Endometrium (tissue), 2 donors: ENCODE measurements at regions not wholly inside any gene's neighbourhood (a gene's known extent, or its start where the extent isn't known, plus 50 kb on each side); places are given as distances from the start of the nearest gene placed in this dataset.
"Not testable (repeated sequence)": the region's sequence is repeated elsewhere in the genome, so short reads cannot be mapped to it uniquely, and the experiment has no call there.

Experiments used
- FAIRE-seq: peaks from 2 replicates; lab custom pipeline; 2012; peaks lifted over from hg19 to GRCh38; lab: Jason Lieb, UNC
- donor health status: control.
- donor health status: control.

DNA sequence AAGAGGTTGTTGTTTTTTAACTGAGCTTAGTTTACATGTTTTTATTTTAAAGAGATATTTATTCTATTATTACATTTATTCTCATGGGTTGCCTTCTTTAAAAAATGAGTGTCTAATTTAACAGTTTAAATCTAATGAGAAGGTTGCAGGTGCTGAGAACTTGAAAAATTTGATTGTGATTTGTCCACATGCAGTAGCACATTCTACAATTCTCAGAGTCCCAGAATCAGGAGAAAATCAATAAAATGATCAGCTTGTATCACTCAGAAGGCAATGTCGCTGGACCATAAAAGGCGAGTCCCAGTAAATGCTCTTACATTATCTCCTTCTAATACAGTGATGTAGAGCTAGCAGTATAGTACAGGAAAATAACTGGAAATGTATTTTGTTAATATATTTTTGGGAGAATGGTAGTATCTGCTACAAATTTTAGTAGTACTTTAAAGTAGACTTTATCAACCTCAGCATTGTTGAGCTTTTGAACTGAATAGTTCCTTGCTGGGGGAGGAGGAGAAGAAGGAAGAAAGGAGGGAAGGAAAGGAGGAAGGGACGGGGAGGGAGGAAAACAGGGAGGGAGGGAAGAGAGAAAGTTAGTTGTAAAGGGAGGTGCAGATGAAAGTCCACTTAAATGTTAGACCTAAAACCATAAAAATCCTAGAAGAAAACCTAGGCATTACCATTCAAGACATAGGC, 458.0 kb downstream of the DOK5 start:
- FAIRE-seq, result no peak

DNA sequence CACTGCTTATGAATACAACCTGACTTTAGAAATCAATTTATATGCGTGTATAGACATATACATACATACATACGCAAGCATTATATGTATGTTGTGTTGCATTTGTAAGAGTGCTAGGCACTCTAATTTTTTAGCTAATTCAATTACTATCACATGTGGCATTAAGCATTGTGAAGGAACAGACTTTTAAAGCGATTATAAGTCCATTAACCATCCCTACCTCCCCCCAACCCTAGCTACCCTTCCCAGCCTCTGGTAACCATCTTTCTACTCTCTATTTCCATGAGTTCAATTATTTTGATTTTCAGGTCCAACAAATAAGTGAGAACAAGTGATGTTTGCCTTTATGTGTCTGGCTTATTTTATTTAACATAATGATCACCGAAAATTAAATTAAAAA, 453.8 kb downstream of the DOK5 start:
- FAIRE-seq, result no peak

DNA sequence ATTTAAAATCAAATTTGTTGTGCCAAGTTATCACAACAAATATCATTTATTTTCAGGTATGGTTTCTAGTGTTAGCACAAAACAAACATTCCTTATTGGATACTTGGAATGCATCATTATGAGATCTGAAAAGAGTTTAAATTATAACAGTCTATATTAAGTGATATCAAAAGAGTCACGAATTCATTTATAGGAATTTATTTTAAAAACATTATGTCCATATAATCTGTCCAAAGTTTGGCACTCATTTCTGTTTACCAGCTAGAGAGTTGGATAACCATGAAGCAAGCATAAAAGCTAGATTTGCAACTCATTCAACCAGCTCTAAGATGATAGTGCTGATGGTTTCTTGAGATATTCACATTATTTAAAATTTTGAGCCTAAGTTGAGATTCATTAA, 453.2 kb downstream of the DOK5 start:
- FAIRE-seq, result no peak

- no peak for FAIRE-seq
Observed at GRCh38 chr20:54922636-54923035, 447.2 kb downstream of the DOK5 start.

- no peak for FAIRE-seq
Observed at GRCh38 chr20:54922096-54922495, 446.7 kb downstream of the DOK5 start.

GRCh38 chr20:54920491-54920890, 445.1 kb downstream of the DOK5 start:
- no peak for FAIRE-seq

DNA sequence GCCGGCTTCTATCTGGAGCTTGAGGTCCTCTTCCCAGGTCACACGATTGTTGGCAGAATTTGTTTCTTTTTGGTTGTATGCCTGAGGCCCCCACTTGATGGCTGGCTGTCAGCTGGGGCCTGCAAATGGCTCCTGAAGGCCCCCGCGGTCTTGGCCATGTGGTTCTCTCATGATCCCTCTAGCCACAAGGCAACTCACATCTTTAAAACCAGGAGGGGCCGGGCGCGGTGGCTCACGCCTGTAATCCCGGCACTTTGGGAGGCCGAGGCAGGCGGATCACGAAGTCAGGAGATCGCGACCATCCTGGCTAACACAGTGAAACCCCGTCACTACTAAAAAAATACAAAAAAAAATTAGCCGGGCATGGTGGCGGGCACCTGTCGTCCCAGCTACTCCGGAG, 443.6 kb downstream of the DOK5 start:
- FAIRE-seq, result not testable (repeated sequence)

- FAIRE-seq, result no peak
Observed at GRCh38 chr20:54914995-54915394, 439.6 kb downstream of the DOK5 start.

DNA sequence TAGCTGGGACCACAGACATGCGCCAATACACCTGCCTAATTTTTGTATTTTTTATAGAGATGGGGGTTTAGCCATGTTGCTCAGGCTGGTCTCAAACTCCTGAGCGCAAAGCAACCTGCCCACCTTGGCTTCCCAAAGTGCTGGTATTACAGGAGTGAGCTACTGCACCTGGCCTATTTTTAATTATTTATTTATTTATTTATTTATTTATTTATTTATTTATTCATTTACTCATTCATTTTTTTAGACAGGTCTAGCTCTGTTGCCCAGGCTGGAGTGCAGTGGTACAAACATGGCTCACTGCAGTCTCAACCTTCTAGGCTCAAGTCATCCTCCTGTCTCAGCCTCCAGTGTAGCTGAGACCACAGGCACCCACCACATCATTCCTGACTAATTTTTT, 434.3 kb downstream of the DOK5 start:
- FAIRE-seq, result no peak

GRCh38 chr20:54906134-54906533, 430.7 kb downstream of the DOK5 start:
- not testable (repeated sequence) for FAIRE-seq

GRCh38 chr20:54897787-54898186, 422.4 kb downstream of the DOK5 start:
- FAIRE-seq, result no peak

GRCh38 chr20:54891907-54892306, 416.5 kb downstream of the DOK5 start:
- FAIRE-seq, result no peak

DNA sequence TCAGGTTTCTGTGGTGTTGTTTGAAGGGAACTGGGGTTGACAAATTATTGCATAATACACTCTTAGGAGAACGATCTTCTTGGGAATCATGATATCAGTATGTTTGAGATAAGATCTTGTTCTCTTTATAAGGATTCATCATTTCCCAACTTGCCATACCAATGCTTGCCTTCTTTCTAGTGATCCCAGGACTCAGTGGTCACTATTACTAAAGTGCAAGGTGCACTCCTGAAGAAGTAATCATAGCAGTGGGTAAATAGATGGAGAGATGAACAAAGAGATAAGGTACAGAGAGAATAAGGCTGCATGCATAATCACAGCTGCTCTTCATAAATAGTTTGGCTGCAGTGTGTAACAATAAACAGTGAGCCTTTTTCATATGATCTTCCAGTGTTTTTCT, 404.0 kb downstream of the DOK5 start:
- no peak for FAIRE-seq

DNA sequence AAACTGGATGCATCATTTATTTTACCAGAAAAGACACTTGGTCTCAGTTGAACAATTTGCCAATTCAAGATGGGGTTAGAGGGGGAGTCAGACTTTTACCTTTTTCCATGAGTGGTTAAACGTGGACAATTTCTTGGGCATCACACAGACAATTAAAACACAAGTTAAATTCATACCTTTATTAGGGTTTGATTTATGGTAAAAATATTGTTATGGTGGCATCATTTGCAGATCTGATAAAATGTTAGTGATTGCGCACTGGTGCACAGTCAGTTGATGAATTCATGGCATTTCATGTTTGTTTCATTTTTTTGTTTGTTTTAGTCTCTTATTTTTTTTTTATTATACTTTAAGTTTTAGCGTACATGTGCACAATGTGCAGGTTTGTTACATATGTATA, 399.9 kb downstream of the DOK5 start:
- no peak for FAIRE-seq

- no peak for FAIRE-seq
Observed at GRCh38 chr20:54874718-54875117, 399.3 kb downstream of the DOK5 start.

DNA sequence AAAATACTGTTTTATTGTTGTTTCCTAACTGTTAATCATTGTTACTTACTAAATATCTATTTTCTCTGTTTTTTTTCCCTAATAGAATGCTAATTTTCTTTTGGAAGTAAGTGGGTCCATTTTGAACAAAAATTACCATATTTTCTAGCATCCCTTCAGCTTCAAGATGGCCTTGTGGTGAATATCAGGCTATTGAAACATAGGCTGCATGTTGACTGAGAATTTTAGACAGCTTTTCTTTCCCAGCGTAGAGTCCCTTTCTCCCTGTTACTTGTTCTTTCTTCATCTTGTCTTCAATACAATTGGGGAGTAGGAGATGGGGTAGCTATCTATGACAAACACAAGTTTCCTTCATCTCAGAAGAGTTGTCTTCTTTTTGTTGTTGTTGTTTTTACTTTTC, 397.0 kb downstream of the DOK5 start:
- no peak for FAIRE-seq

DNA sequence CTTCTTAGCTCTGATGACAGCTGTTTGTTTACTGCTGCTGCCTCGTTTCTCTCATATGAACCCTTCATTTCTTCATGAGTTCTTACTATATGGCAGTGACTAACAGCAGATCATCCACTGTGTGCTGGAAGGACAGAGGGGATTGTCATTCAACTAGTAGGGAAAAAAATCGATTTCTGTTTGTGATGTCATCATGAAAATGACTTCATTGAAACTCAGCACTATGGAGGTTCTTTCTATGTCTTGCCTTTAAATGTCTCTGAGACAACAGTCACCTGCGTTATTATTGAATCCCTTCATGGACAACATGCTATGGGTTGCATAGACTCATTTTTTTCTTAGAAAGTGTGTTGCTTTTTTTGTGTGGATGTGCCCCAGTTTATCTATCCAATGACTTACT, 394.4 kb downstream of the DOK5 start:
- no peak for FAIRE-seq

DNA sequence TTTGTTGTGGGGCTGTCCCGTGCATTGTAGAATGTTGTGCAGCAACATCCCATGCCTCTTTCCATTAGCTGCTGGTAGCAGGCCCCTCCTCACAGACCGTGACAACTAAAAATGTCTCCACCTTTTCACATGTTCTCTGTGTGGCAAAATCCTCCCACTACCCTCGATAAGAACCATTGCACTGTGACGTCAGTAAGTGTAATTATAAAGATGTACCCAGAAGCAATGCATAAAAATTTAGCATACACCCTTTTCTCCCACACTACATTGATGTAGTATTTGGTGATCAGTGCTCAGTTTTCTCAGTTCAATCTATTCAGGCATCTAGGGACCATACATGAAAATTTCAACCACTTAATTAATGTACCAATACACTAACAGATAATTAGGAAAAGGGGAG, 389.9 kb downstream of the DOK5 start:
- no peak for FAIRE-seq

DNA sequence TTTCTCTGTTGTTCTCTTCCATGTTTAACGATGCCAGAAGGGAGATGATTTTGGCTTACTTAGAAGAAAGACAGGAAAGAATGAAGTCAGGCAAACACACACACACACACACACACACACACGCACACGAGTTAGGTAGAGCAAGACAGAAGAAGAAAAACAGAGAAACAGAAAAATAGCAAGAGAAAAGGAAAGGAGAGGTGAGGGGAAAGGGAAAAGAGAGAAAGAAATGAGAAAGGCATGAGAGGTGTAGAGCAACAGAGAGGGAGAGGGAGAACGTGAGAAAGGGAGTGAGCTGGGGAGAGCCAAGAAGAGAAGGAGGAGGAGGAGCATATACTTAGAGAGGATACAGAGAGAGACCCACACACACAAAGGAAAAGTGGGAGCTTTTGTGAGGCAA, 385.3 kb downstream of the DOK5 start:
- no peak for FAIRE-seq

- no peak for FAIRE-seq
Observed at GRCh38 chr20:54856202-54856601, 380.8 kb downstream of the DOK5 start.

DNA sequence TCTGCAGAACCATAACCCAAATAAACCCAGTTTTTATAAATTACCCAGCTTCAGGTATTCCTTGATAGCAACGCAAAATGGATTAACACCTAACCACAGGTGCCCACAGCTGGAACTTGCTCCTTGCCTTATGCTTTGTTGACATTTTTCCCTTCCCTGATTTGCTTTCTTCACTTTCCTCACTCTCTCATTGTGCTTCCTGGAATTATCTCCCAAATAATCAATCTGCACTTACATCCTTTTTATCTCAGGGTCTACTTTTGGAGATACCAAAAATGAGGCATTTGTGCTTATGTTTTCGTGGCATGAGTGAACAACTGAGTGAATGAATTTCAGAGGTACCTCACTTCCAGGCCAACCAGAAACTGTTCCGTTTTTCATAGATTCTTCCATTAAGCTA, 374.3 kb downstream of the DOK5 start:
- FAIRE-seq, result no peak

DNA sequence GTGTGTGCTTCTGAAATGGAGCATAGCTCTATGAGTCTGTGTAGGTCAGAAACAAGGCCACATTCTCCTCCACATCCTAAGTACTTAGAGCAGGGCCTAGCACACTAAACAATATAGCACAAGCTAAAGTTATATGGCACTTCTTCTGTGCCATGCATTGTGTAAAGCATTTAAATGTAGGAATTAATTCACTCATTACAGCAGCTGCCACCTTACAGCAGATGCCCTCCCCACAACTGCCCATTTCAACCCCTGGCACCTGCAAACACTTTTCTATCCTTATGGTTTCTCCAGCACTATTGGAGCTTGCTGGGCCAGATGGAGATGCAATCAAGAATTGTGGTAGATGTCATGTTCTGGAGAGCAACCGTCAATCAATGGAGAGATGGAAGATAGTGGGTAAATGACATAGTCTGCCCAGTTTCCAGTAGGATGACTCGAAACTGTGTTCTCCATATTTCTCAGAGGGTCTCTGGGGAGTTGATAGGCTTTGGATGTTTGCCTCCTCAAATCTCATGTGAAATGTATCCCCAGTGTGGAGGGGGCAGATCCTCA, 373.7 kb downstream of the DOK5 start:
- FAIRE-seq, result no peak

GRCh38 chr20:54848262-54848661, 372.9 kb downstream of the DOK5 start:
- FAIRE-seq, result no peak

DNA sequence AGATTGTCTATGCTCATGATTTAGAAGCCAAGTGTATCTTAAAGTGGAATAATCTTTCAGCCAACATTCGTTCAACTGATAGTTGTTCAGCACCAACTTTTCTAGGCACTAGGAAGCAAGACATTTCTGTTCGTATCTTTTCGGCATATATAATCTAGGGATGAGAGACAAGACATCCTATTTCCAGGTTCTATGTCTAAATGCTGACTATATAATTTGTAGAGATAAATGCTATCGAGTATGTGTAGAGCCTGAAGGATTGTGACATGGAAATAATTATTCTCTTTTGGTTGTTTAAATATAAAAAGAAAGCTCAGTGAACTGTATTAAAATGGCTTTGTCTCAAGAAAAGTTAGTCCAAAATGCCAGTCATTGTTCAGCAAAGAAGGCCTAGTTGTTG, 371.6 kb downstream of the DOK5 start:
- FAIRE-seq, result no peak
